Stimulated activated naive CD8-positive, alpha-beta T cell treated with anti-CD3 and anti-CD28 coated beads, Interleukin-15, amount 100 ng/mL, for 72 hours (primary cell): ENCODE measurements at regions not wholly inside any gene's neighbourhood (a gene's known extent, or its start where the extent isn't known, plus 50 kb on each side); places are given as distances from the start of the nearest gene placed in this dataset.

Source experiments
- ATAC-seq: fragments of 150-1000 bp; cut with Tn5 transposase; 2 replicates; pipeline ENCODE4 v1.10.0; 2021; ENCODE audit warnings: mild to moderate bottlenecking, moderate library complexity
- DNase-seq, 2 donors: peaks; one replicate each; pipeline ENCODE4 v3.0.0; 2021 to 2022
- H3K27ac Mint-ChIP-seq, 2 donors: one replicate each; pipeline ENCODE4 v1.8.0; 2022; ENCODE audit warnings: mild to moderate bottlenecking in 2 of 2, mixed read lengths in 2 of 2, moderate library complexity in 2 of 2
- H3K27me3 Mint-ChIP-seq: one replicate; pipeline ENCODE4 v1.8.0; 2022; ENCODE audit warnings: mixed read lengths
- H3K4me1 Mint-ChIP-seq: one replicate; pipeline ENCODE4 v1.8.0; 2022; ENCODE audit warnings: mild to moderate bottlenecking, mixed read lengths
- H3K4me3 Mint-ChIP-seq, 2 donors: one replicate each; pipeline ENCODE4 v1.8.0; 2022; ENCODE audit warnings: mild to moderate bottlenecking in 2 of 2, mixed read lengths in 2 of 2, moderate library complexity in 1 of 2
- H3K9me3 Mint-ChIP-seq, 2 donors: one replicate each; pipeline ENCODE4 v1.8.0; 2022; ENCODE audit warnings: mixed read lengths in 2 of 2

GRCh38 chr9:110133608-110134210 is 74.2 kb downstream of the C9orf152 start:
- Mint-ChIP-seq H3K4me1 (no peaks in the 10 kb centered on the region), H3K27me3 (peaks cover 14% of the 10 kb centered on the region), H3K4me3 (no peak overlapping the region), H3K27ac (no peak overlapping the region), H3K9me3 (no peaks in the 10 kb centered on the region)
- DNase-seq, result no peak
- ATAC-seq, result no peak

GRCh38 chr9:110135846-110136245 is 72.1 kb downstream of the C9orf152 start:
- Mint-ChIP-seq H3K4me1 (no peaks in the 10 kb centered on the region), H3K27me3 (peaks cover 14% of the 10 kb centered on the region)

DNA sequence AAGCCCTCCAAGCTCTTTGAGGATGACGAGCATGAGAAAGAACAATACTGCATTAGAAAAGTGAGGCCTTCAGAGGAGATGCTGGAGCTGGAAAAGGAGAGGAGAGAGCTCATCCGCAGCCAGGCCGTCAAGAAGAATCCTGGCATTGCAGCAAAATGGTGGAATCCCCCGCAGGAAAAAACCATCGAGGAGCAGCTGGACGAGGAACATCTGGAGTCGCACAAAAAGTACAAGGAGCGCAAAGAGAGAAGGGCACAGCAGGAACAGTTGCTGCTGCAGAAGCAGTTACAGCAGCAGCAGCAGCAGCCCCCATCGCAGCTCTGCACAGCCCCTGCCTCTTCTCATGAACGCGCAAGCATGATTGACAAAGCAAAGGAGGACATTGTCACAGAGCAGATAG is 71.2 kb downstream of the C9orf152 start:
- H3K4me3 Mint-ChIP-seq, result no peak overlapping the region
- H3K9me3 Mint-ChIP-seq, result no peaks in the 10 kb centered on the region
- no peak for ATAC-seq
- no peaks in the 10 kb centered on the region for H3K4me1 Mint-ChIP-seq
- no peak for DNase-seq
- no peak overlapping the region for H3K27ac Mint-ChIP-seq
- H3K27me3 Mint-ChIP-seq, result peaks cover 14% of the 10 kb centered on the region

More at GRCh38 chr9:110135846-110136245, 72.1 kb downstream of the C9orf152 start:
- no peak overlapping the region for H3K27ac Mint-ChIP-seq
- DNase-seq (no peak), ATAC-seq (no peak)
- H3K4me3 Mint-ChIP-seq, result no peak overlapping the region
- H3K9me3 Mint-ChIP-seq, result no peaks in the 10 kb centered on the region

- DNase-seq (no peak), ATAC-seq (no peak)
- H3K27me3 Mint-ChIP-seq, result peaks cover 7% of the 10 kb centered on the region
- H3K4me1 Mint-ChIP-seq, result peaks cover 27% of the 10 kb centered on the region
- peaks cover 0 to 4% of the 10 kb centered on the region in 2 donors for H3K9me3 Mint-ChIP-seq
- H3K27ac Mint-ChIP-seq, result no peak overlapping the region
- no peak overlapping the region for H3K4me3 Mint-ChIP-seq
These were observed 67.7 kb downstream of the C9orf152 start for GRCh38 chr9:110140276-110140675.

GRCh38 chr9:110141227-110141793 is 66.6 kb downstream of the C9orf152 start:
- H3K27ac Mint-ChIP-seq, result no peak overlapping the region
- H3K4me3 Mint-ChIP-seq, result no peak overlapping the region
- DNase-seq (no peak), ATAC-seq (no peak)
- peaks cover 27% of the 10 kb centered on the region for H3K4me1 Mint-ChIP-seq
- H3K27me3 Mint-ChIP-seq, result peaks cover 5% of the 10 kb centered on the region
- H3K9me3 Mint-ChIP-seq, result peaks cover 0 to 4% of the 10 kb centered on the region in 2 donors

- DNase-seq, result no peak
- Mint-ChIP-seq H3K4me1 (peaks cover 27% of the 10 kb centered on the region), H3K9me3 (peaks cover 0 to 4% of the 10 kb centered on the region in 2 donors), H3K27me3 (no peaks in the 10 kb centered on the region), H3K27ac (peak overlapping the region in 1 of 2 donors; percentile 0), H3K4me3 (no peak overlapping the region)
- no peak for ATAC-seq
These were observed 65.7 kb downstream of the C9orf152 start for GRCh38 chr9:110142253-110142652.

GRCh38 chr9:110142868-110143481 is 65.0 kb downstream of the C9orf152 start:
- Mint-ChIP-seq H3K27me3 (no peaks in the 10 kb centered on the region), H3K4me3 (no peak overlapping the region), H3K27ac (no peak overlapping the region), H3K4me1 (peaks cover 33% of the 10 kb centered on the region), H3K9me3 (peaks cover 0 to 4% of the 10 kb centered on the region in 2 donors)
- DNase-seq, result no peak
- ATAC-seq, result no peak

- peaks cover 38% of the 10 kb centered on the region for H3K4me1 Mint-ChIP-seq
- no peak overlapping the region for H3K4me3 Mint-ChIP-seq
- peaks cover 0 to 4% of the 10 kb centered on the region in 2 donors for H3K9me3 Mint-ChIP-seq
- ATAC-seq, result no peak
- DNase-seq, result no peak
- no peaks in the 10 kb centered on the region for H3K27me3 Mint-ChIP-seq
- H3K27ac Mint-ChIP-seq, result peak overlapping the region in 1 of 2 donors; percentile 72
These were observed 64.5 kb downstream of the C9orf152 start for GRCh38 chr9:110143485-110143884.

DNA sequence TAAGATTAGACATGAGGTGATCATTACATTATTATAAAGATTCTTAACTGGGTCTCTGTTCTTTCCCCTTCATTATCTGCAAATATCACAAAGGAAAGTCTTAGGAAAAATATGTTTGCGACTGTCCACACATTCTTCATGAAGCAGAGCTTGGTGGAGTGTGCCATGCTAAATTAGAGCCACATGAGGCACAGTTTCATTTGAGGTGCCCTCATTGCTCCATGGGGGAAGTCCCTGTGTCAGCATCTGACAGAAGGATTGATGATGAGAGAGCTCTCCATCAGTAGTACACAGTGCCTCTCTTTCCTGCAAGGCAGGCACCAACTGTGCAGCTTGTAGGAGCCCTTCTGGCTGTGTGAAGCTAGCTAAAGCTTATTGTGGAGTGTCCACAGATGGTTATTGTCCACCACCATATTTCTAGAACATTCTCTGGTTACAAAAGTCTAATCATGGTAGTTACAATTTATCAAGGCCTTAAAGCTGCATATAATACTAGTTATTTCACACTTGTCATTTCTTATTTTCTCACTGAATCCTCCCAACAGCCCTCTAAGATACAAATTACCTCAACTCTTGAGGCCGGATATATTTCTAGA is 63.9 kb downstream of the C9orf152 start:
- peak overlapping the region in 1 of 2 donors; percentile 72 for H3K27ac Mint-ChIP-seq
- DNase-seq (peak in 1 of 2 donors; percentile 43), ATAC-seq (peak; percentile 70)
- peak overlapping the region; percentile 28 to 53 for H3K4me3 Mint-ChIP-seq
- H3K9me3 Mint-ChIP-seq, result peaks cover 0 to 4% of the 10 kb centered on the region in 2 donors
- H3K27me3 Mint-ChIP-seq, result no peaks in the 10 kb centered on the region
- H3K4me1 Mint-ChIP-seq, result peaks cover 44% of the 10 kb centered on the region

GRCh38 chr9:110146373-110146772 is 61.6 kb downstream of the C9orf152 start:
- no peak for ATAC-seq
- DNase-seq, result no peak
- Mint-ChIP-seq H3K27me3 (no peaks in the 10 kb centered on the region), H3K9me3 (peaks cover 8 to 15% of the 10 kb centered on the region in 2 donors), H3K4me1 (peaks cover 50% of the 10 kb centered on the region), H3K27ac (no peak overlapping the region), H3K4me3 (no peak overlapping the region)

DNA sequence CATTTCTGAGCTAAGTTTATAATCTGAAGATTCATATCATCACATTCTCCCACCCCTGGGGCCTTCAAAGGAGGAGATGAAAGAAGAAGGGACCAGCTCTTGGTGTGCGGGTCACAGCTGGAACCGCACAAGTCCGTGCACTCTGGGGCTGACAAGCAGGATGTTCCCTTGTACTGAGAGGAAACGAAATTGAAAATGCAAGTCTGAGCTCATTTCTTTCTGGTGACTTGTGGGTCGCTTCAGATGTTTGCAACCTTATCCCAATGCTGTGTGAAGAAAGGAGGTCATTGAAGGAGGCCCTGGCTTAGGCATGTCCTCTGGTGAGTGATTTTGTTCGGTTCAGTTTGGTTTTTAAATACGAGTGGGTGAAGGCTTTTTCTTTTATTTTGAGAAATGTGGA is 59.6 kb downstream of the C9orf152 start:
- peak; percentile 95 for ATAC-seq
- DNase-seq, result peak; percentile 43 to 79
- Mint-ChIP-seq H3K4me1 (peaks cover 38% of the 10 kb centered on the region), H3K9me3 (peaks cover 8 to 11% of the 10 kb centered on the region in 2 donors), H3K27me3 (no peaks in the 10 kb centered on the region), H3K27ac (peak overlapping the region; percentile 2 to 32), H3K4me3 (peak overlapping the region; percentile 39 to 71)

DNA sequence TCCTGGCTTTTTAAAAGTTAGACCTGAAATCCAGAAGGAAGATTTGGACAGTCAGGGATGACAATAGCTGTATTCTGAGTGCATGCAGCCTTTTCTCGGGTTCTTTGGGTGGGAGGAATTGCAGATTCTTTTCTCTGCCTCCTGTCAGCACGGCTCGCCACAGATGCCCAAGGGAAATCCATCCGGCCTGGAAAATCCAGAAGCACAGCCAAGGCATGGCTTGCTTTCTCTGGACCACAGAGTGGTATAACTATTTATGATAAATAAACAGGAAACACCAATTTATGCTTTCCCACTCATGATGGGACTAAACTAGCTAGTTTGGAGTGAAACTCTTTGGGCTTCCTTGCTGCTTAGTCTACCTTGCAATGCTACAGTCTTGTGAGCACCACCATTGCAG is 59.1 kb downstream of the C9orf152 start:
- Mint-ChIP-seq H3K4me1 (peaks cover 33% of the 10 kb centered on the region), H3K27ac (peak overlapping the region in 1 of 2 donors; percentile 32), H3K9me3 (peaks cover 8 to 11% of the 10 kb centered on the region in 2 donors), H3K4me3 (peak overlapping the region; percentile 39 to 71), H3K27me3 (peaks cover 1% of the 10 kb centered on the region)
- DNase-seq, result no peak
- ATAC-seq, result no peak
